ENCODE measurements at regions not wholly inside any gene's neighbourhood (a gene's known extent, or its start where the extent isn't known, plus 50 kb on each side); places are given as distances from the start of the nearest gene placed in this dataset.

- no peak for DNase-seq
Measured at GRCh38 chr3:194218646-194219453, 82.9 kb downstream of the HES1 start.

- DNase-seq, result no peak
Measured at GRCh38 chr3:194219826-194220410, 84.0 kb downstream of the HES1 start.

GRCh38 chr3:194220901-194221326, 85.0 kb downstream of the HES1 start:
- no peak for DNase-seq

DNA sequence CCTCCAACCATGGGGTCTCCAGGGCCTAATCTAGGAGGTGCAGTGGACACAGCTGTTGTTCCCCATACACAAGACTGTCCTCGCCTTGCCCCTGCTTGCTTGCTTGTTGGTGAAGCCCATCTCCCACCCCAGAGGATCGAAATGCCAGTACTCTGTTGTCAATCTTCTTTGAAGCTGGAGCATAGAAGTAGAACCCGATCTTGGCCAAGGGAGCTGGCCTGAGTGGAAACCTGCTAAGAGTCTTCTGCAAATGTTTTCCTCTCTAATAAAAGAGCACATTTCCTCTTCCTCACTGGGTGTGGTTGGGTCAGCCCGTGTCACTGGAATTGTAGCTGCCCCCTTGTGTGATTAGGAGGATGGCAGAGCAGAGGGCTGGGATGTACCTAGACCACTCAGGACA, 85.4 kb downstream of the HES1 start:
- DNase-seq, result no peak

DNA sequence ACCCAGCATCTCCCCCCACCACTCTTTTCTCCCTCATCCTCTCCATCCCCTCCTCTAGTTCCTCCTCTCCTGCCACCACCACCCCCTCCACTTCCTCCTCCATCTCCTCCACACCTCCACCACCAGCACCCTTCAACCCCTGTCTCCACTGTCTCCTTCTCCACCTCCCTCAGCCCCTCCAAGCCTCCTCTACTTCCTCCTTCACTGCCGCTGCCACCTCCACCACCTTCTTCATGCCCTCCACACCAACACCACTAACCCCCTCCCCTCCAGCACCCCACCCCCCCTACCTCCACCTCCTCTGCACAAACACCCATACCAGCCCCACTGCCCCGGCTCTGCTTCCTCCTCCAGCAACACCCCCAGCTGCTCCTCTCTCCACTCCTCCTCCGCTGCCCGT, 88.0 kb downstream of the HES1 start:
- no peak for DNase-seq

DNA sequence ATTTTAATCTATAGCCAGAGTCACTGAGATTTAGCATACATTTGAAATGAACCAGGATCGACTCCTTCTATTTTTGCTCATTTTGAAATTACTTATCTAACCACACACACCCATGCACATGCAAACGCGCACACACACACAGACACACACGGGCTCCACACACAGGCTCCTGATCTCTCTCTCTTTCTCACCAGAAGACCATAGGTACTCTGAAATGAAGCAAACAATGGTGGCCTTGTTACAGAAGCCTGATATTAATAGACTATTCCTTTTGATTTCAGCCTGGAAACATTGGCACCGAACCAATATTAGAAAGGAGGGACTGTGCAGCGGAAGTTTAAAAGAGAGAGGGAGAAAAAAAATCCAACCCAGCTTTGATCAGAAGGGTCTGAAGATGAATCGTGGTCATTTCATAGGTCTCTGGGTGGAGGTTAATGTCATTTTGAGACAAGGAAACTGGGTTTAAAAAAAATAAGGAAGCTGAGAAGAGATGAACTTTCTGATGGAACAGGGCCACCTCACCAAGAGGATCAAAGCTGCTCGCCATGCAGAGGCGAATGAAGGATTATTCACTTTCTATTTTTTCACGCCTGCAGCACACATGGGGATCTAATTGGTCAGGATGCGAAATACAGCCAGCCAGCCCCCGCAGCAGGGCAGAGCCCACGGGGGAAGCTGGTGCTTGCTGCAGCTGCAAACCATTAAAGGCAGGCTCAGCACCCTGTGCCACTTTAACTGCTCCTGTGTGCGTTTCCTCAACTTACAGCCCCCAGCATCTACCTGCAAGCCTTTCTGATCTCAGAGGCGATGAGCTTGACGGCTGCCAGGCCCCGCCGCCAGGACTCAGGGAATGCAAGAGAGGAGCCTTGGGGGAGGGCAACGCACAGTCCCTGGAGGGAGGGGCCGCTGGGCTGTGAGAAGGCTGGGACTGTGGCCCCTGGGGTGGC, 88.8 kb downstream of the HES1 start:
- DNase-seq, result peak in 1 of 3 experiments; percentile 28

DNA sequence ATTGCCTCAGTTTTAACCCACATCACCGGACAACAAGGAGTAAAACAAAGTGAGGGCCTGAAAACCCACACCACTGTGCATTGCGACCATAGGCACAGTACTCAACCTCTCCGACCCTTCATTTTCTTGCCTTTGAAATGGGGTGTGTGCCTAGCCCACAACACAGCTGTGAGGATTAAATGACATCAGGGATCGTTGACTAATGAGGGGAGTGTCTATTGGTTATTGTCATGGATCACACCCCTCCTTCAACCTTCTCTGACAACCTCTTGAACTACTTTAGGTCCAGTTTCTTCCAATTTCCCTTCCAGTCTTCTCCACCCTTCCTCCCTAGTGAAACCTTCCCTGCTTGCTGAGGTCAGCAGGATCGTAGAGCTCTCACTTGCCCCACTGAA, 89.5 kb downstream of the HES1 start:
- no peak for DNase-seq

DNA sequence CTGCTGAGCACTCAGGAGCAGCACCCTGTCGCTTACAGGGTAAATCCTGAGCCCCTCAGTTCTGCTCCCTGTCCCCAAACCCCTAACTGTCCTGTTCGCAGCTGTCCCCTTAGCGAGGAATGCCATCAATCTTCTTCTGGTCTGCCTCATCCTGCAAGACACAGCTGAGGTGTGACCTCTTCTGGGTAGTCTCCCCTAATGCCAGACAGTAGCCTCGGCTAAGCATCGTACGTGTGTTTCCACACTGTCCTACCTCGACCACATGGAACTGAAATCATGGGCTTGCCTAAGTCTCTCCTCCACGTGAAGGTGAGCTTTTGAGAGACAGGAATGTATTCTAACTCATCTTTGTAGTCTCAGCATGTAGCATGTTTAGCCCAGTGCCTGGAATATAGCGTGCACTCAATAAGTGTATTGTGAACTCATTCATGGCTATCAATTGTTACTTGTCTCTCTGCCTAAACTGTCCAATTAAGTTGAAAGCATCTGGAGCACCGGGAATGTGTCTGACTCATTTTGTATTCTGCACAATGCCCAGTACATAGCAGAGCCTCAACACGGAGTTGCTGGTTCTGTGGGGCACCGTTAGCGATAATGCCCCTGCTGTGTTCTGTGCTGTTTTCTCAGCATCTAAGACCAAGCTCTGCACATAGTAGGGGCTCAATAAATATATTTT, 90.2 kb downstream of the HES1 start:
- DNase-seq, result no peak

- no peak for DNase-seq
Measured at GRCh38 chr3:194231929-194232832, 96.2 kb downstream of the HES1 start.

DNA sequence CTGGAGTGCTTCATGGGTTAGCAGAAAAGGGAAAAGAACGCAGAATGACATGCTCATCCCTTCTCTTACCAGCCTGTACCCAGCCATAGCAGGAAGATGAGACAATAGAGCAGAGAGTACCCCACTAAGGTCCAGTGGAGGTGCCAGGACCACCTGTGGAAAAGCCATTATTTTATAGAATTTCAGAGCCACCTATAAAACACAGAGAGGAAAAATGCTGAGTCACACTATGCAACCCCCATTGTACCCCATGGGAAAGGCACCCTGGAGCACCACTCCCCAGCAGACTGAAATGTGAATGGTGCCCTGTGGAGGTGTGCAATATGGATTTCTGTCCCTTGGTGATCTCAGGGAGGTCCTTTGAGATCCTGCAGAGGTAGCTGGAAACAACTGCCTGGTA, 97.2 kb downstream of the HES1 start:
- DNase-seq, result no peak

GRCh38 chr3:194235160-194235559, 99.2 kb downstream of the HES1 start:
- DNase-seq, result no peak

- no peak for DNase-seq
Measured at GRCh38 chr3:194237110-194237509, 101.2 kb downstream of the HES1 start.

DNA sequence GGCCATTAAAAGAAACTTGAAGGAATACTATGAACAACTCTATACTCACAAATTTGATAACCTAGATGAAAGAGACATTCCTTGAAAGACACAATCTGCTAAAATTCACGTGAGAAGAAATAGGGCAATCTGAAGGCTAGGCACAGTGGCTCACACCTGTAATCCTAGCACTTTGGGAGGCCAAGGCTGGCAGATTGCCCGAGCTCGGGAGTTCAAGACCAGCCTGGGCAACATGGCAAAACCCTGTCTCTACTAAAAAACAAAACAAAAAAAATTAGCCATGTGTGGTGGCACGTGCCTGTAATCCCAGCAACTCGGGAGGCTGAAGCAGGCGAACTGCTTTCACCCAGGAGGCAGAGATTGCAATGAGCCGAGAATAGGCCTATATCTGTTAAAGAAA, 104.8 kb downstream of the HES1 start:
- DNase-seq, result no peak

GRCh38 chr3:194243172-194243837, 107.4 kb downstream of the HES1 start:
- no peak for DNase-seq

DNA sequence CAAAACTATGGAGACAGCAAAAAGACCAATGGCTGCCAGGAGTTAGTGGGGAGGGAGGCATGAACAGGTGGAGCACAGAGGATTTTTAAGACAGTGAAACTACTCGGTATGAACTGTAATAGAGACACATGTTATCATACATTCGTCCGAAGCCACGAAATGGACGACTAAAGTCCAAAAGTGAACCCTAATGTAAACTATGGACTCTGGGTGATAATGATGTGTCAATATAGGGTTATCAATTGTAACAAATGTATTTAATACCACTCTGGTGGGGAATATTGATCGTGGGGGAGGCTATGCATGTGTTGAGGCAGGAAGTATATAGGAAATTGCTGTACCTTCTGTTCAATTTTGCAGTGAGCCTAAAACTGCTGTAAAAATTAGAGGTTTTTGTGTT, 107.0 kb downstream of the CPN2 start:
- DNase-seq, result no peak

- no peak for DNase-seq
Measured at GRCh38 chr3:194245474-194245873, 105.7 kb downstream of the CPN2 start.

GRCh38 chr3:194245975-194246561, 105.1 kb downstream of the CPN2 start:
- no peak for DNase-seq

- DNase-seq, result no peak
Measured at GRCh38 chr3:194246709-194247349, 104.3 kb downstream of the CPN2 start.

DNA sequence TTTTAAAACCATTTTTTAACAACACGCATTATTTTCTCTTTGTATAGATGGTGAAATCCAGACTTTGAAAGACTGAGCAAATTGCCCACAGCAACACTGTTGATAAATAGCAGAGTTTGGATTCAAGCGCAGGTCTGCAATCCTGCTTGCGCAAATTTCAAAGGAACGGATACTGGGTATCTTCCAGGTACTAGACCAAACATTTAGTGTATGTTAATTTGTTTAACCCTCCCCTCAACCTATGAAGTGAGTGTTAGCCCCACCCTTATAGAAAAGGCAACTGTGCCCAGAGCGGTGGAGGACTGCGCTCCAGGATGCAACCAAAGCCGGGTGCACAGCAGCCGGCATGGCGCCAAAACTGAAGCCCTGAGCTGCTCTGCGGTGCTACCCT, 103.8 kb downstream of the CPN2 start:
- DNase-seq, result no peak

Data from NCI-H1417 (cell line).